T-helper 1 cell treated with Interleukin-12 subunit alpha and Interleukin-12 subunit beta and Interleukin-4 antibody, amounts not matched to agents 30 ng/mL and 1 ng/mL, for 36 hours (primary cell): ENCODE measurements at regions not wholly inside any gene's neighbourhood (a gene's known extent, or its start where the extent isn't known, plus 50 kb on each side); places are given as distances from the start of the nearest gene placed in this dataset.
"Not testable (repeated sequence)": the region's sequence is repeated elsewhere in the genome, so short reads cannot be mapped to it uniquely, and the experiment has no call there.

Experiments
- intact Hi-C: fragments of 100-400 bp; cut with micrococcal nuclease; formaldehyde crosslinking; loops from one replicate; pipeline ENCODE4 v1.15.1; 2024

DNA sequence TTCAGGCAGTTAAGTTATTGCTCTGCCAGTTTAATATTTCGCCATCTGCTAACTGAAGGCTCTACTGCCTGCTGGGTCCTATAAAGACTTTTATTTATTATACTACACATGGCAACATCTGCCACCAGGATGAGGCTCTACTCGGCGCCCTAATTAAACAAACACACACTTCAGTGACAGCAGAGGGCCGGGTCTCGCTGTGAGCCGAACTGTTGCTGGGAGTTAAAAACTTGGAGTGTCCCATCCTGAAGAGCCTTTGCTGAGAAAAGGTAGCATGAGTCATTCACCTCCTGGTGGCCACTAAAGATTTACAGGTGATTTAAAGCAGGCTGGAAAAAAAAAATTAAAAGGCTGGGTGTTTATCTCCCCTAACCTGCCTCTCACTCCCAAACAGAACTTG lies 183.7 kb downstream of the NPIPA8 start:
- intact Hi-C loops = not testable (repeated sequence)

DNA sequence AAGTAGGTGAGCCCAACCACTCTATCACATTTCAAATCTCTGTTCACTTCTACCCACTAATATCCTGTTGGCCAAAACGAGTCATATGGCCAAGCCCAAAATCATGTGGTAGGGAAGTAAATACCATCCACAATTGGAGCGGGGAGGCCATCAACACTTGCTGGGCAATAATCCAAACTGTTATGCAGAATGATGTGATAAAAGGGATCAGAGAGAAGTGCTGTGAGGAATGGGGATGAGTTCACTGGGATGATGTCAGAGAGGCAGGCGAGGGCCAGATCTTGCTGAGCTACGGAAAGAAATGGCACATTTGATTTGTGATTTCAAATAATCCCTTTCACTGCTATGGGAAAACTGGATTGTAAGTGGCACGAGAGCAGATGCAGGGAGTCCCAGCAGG lies 188.4 kb downstream of the NPIPA8 start:
- intact Hi-C loops = not testable (repeated sequence)

DNA sequence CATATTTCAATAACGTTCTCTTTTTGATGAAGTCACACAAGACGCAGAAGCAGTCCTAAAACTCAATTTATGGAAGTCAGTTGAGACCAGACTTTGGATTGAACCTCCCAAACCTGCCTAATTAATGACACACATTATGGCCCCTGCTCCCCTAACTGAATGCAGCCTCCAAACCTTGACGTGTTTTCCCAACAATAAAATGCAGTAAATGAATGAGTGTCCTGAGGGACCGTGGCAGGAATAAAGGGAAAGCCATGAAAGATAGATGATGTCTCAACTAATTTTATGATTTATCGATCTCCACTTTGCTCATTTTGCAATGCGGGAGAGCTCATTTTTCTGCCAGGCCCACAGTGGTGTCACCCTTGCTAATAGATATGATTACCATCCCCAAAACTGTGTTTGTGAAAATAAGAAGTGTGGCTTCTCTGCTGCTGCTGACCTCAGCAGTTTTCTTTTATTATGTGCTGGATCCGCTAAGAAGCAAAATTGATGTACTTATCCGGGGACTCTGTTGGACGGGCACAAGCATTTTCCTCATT lies 189.9 kb downstream of the NPIPA8 start:
- intact Hi-C loops = not testable (repeated sequence)

DNA sequence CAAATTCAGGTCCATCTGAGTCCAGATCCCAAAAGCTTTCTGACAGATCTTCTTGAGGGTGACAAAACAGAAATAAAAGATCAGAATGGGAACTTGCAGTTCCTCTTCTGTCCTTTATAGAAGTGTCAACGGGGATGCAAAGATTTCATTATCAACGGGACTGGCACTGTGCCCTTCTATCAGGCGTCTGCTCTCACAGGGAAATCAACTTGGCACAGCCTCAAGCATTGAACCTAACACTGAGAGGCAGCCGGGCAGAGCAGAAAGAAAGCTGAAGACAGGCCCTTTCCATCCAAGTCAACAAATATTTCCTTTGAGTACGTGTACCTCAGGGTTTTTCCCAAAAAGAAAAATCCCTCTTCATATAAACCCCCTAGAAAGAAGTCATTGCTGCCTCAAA lies 194.5 kb downstream of the NPIPA8 start:
- intact Hi-C loops = not testable (repeated sequence)

DNA sequence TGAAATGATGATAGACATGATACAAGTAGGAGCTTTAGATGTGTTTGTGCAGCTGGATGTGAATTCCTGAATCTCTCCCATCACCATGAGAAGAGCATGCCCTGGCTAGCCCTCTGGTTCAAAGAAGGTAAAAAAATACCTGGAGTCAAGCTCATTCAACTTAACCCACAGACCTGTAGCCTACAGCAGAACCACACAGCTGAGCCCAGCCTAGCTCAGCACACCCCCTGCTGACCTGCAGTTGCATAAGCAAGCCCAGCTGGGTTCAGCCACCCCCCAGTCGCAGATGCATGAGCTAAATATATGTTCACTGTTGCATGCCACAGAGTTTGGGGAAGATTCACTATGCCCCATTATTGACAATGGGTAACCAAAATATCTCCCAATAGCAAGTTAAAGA lies 200.2 kb downstream of the NPIPA8 start:
- intact Hi-C loops = loop anchor here (10.0 kb wide), 1 partner anchor 1271 kb away; no protein-coding TSS in a partner anchor

DNA sequence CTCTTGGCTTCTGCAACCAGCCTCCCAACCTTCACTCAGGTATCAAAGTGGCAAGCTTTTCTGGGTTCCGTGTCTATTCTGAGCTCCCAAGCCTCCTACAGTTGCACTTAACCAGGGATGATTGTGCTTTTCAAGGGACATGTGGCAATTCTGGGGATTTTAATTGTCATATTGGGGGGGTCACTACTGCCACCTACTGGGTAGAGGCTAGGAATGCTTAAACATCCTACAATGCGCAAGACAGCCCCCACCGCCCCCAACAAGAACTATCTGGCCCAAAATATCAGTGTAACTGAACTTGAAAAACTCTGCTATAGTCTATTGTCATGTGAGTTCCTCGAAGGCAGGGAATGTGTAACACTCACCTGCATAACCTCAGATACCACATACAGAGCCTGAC lies 201.5 kb downstream of the NPIPA8 start:
- intact Hi-C loops = loop anchor here (10.0 kb wide), 1 partner anchor 1270 kb away; no protein-coding TSS in a partner anchor

DNA sequence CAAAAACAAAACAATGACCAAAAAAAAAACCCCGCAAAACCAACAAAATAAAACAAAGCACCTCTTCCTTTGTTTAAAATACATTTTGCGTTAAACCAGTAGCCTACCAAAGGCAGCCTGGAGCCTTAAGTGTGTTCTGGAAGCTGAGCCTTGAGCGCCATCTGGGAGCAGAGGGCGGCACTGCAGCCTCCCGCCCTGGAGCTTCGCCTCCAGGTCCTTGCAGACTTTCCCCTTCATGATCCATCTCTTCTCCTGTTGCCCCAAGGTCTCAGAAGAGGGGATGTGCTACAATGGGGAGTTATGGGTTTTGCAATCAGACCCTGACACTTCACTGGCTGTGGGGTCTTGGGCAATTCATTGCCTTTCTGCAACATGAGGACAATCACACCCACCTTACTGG lies 204.9 kb downstream of the NPIPA8 start:
- intact Hi-C loops = loop anchor here (10.0 kb wide), 1 partner anchor 1267 kb away; no protein-coding TSS in a partner anchor

DNA sequence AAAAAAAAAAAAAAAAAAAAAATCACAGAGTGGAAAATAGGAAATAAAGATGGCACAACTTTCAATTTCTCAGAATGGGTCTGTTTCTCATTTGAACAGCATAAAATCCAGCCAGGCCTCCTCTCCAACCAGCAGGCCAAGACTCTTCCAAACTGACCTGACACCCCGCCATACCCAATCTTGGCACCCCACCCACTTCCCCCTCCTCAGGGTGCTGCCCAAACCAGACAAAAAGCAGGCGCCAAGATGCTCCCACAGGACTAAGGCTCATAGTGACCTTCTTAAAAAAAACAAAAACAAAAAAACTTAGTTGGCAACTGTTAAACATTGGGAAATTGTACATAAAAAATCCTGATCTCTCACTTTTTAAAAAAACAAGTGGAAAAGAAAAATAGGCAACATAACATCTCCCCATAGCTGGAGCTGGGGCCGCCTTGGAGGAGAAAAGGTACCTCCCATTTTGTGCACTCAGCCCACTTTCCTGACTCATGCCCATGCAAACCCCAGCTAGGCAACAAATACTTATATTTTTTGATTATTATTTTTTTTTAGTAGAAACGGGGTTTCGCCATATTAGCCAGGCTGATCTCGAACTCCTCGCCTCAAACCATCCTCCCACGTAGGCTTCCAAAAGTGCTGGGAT lies 205.9 kb downstream of the NPIPA8 start:
- intact Hi-C loops = loop anchor here (10.0 kb wide), 1 partner anchor 1266 kb away; no protein-coding TSS in a partner anchor

DNA sequence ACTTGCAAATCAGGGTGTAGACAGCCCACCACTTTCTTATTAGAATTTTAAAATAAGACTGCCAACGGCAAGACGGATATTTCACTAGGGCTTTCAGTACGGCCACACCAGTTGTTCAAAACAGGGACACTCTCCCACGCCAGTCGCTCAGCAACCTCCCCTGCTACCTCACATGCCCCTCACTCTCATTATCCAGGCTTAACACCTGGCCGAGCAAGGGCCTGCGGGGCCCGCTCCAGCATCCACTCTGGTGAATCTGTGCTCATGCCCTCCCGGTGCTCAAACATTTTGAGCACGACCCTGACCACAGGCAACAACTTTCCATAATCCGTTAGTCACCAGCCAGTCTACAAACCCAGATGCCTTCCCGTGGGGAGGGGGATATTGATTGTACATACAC lies 209.5 kb downstream of the NPIPA8 start:
- intact Hi-C loops = not testable (repeated sequence)

DNA sequence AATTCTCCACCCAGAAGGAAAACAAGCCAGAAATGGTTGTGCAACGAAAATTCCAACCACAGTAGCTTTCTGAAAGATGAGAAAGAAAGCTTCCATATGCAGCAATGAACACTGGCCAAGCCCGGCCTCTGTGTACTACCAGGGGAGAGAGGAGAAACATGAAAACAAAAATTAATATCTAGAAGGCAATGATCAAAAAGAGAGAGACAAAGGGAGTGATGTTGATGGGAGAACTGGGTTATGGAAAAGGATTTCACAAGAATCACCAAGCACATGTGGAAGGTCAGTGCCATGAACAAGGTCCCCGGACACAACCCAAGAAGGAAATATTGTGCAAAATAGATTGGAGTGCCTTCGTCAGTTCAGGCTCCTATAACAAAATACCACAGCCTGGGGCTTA lies 217.4 kb downstream of the NPIPA8 start:
- intact Hi-C loops = not testable (repeated sequence)

DNA sequence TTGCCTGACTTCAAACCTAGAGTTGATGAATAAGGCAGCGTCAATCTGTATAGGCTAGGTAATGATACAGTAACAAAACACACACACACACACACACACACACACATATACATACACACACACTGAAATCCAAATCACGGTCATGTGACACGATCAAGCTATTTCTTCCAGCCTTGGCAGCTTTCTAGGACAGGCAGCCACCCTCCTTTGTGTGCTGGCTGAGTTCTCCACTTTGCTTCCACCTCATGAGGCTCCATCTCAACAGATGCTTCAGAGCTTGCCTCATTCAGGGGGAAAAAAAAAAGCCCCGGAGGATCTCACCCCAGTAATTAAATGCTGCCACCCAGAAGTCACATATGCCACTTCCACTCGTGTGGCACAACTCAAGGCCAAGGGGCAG lies 217.9 kb downstream of the NPIPA8 start:
- intact Hi-C loops = not testable (repeated sequence)

DNA sequence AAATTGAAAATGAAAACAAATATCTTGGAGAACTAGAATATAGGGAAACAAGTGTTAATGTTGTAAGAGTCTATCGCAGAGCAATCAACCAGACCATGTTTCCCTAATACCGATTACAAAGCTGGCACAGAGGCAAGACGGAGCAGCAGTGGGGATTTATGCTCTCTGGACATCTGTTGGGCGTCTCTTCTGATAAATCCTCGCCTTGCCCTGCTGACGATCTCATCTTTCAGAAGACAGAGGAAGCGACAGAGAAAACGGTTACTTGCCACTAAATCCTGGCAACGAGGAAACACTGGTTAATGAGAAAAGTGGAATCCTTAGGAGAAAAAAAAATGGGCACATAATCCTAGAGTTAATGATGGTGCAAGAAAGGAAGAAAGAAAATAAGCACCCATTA lies 218.5 kb downstream of the NPIPA8 start:
- intact Hi-C loops = not testable (repeated sequence)

DNA sequence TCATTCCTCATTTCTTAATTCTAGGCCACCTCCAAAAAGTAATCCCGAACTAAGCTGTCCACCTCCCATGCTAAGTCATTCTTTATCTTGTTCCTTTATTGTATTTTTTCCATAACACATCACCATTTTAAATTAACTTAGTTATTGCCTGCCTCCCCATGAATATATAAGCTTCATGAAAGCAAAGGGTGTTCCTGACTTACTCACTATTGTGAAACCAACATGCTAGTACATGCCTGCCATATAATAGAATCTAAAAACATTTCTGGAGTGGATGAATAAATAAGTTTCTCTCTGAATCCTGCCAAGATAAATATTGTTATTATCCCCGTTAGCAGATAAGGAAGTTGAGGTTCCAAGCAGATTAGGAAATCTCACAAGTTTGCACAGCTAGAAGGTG lies 232.1 kb downstream of the NPIPA8 start:
- intact Hi-C loops = not testable (repeated sequence)

DNA sequence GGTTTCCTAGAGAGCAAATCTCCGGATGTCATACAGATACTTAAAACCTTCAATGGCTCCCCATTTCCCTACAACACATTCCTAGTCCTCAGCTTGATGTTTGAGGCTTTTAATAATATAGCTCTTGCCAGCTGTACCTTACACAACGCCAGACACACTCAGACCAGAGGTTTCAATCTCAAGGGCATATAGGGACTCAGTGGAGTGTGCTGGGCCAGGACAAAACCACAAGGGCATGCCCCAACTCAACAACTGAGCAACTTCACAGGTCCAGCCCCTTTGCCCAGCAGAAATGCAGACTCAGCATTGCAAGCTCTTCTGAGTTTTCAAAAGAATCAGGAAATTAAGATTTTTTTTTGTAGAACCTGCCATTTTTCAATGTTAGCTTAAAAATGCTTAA lies 235.5 kb downstream of the NPIPA8 start:
- intact Hi-C loops = not testable (repeated sequence)

DNA sequence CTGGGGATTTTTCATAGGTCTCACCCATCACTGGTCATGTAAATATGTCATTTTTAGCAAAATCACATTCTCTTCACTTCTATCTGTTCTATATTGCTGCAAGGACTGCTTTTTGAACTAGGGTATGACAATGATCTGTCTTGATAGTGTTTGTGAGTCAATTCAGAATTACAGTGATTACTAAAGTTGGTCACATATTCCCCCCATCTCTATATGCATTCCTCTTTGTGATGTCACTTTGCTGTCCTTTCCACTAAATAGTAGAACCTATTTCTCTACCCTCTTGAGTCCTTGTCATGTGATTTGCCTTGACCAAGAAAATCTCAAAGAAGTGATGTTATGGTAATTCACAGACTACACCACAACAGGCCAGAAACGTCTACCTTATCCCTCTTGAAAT lies 243.9 kb downstream of the NPIPA8 start:
- intact Hi-C loops = not testable (repeated sequence)

DNA sequence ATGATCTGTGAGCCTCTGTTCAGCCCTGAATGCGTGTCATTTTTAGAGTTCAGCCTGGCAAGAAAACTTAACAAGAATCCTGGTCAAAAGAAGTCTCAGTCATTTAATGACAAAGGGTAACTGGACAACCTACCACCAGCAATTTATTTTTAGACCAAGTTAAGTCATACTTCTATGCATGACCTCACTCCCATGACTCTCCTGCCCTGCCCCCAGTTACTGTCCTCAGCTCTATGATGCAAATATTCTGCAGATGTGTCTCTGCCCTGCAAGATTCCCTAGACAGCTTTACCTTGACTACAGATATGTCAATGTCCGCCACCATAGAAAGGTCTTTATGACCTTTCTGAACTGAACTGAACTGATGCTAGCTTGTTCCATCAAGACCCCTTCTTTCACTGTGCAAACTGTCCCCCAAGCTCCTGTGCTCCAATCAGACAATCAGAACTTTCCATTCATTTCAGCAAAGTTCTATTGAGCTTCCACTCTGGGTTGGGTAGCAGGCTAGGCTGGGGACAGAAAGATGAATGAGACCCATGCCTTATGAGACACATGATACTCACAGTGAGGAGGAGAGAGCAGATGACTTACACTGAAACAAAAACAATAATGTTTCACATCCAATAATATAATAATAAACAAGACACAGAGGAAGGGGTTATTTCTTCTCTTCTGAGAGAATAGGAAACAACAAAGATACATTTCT lies 255.7 kb downstream of the NPIPA8 start:
- intact Hi-C loops = not testable (repeated sequence)

DNA sequence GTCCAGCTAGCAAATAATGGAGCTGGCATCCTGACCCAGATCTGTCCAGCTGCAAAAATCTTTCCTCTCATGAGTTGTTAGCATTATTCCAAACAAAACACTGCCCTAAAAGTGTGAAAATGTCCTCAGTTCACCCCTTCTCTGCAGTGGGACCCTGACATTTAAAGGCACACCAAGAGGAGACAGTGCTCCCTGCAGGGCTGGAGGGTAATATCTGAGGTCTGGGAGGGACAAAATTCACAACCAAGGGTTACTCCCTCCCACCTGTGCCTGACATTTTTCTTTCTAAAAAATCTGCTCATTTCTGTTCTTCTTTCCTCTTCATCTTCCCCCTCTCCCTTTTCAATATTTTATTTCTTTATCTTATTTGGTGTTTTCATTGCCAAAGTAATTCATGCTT lies 258.6 kb downstream of the NPIPA8 start:
- intact Hi-C loops = not testable (repeated sequence)

DNA sequence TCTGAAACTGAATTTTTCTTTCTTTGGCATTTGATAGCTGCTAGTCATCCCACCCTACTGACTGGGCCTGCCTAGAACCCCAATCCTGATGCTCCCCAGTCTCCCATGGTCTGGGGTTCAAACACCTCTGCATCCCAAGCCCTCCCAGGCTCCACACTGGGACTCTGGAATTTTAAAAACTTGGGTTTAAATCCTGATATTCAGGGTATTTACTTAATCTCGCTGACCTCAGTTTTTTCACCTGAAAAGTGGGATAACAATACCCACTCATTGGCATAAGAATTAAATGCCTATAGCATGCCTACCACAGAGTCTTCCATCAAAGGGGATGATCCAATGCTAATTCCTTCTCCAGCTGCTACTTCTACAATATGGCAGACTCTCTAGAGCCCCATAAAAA lies 264.4 kb downstream of the NPIPA8 start:
- intact Hi-C loops = no loop called here

DNA sequence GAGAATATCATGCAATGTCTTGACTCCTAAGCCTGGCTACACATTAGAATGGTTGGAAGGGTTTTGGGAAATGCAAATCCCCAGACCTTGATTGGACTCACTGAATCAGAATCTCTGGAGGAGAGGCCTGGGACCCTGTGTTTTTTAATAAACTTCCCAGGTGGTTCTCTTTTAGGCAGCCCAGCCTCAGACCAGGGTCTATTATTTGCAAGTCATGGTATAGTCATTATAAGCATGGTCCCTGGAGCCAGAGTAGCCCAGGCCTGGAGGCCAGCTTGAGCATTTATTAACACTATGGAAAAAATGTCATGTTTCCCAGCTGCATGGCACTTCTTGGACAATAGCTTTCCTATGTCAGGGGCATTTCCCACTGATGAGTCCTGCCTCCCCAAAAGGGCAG lies 266.9 kb downstream of the NPIPA8 start:
- intact Hi-C loops = no loop called here

DNA sequence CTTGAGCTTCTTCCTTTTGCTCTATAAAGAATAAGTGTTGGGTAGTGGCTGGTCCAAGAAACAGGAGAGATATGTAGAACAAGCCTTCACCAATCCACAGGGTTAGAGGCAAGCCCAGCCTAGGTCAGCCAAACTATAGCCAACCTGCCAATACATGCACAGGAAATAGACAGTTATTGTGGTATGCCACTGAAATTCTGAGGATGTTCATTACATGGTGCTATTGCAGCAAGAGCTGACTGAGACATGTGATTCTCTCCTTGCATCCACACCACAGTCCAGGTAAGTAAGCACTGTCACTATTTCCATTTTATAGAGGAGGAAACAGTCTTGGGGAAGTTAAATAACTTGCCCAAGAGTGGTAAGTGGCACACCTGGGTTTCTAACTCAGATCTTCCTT lies 268.1 kb downstream of the NPIPA8 start:
- intact Hi-C loops = no loop called here

DNA sequence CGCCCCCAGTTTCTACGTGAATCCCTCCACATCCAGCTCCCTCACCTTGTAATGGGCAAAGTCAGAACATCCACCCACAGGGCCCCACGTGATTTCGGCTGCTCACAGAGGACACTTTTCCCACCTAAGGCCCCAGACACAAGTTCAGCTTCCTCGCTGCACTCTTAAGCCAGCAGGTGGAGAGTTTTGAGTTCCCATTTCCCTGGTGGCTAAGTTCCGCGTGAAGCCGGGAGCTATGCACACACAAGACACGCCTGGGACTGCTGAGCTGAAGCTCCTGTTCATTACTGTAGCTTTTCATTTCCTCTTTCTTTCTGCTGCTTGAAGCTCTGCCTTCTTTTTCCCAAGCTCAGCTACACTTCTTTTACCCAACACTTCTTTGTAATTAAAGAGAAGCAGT lies 273.8 kb downstream of the NPIPA8 start:
- intact Hi-C loops = no loop called here

DNA sequence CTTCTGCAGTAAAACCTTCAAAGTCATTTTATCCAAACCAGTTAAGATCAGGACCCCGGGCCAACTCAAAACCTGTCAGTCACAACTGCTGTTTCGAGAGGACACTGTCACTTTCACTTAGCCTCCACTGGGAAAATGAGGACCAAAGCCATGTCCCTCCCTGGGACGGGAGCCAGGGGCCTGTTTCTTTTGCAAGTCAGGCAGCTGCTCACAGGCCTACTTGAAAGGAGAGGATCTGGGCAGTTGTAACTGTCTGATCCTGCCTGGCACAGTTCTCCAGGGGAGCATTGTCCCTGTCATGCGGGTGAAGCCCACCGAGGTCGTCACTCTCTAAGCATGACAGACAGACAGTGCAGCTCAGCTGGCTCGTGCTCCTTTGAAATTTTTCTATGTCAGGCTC lies 276.2 kb downstream of the NPIPA8 start:
- intact Hi-C loops = no loop called here

DNA sequence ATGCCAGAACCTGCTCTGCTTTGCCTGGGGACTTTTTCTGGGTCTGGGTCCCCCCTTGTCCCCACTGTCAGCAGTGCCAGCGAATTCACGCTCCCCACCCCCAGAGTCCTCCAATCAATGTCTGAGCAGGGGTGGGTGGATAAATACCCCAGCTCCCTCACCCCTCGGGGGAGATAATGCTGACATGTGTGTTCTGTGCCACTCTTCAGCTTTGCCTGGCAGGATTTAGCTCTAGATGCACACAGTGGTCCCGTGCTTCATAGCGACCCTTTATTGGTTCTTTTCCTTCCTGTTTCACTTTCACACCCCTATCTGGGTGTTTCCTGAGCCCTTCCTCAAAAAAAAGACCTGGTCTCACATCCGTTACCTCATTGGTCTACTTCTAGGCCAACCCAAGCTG lies 277.0 kb downstream of the NPIPA8 start:
- intact Hi-C loops = no loop called here
